ENCODE measurements at regions not wholly inside any gene's neighbourhood (a gene's known extent, or its start where the extent isn't known, plus 50 kb on each side); places are given as distances from the start of the nearest gene placed in this dataset.

GRCh38 chr5:145708169-145708568 lies 127.0 kb downstream of the PRELID2 start:
- DNase-seq: no peak

DNA sequence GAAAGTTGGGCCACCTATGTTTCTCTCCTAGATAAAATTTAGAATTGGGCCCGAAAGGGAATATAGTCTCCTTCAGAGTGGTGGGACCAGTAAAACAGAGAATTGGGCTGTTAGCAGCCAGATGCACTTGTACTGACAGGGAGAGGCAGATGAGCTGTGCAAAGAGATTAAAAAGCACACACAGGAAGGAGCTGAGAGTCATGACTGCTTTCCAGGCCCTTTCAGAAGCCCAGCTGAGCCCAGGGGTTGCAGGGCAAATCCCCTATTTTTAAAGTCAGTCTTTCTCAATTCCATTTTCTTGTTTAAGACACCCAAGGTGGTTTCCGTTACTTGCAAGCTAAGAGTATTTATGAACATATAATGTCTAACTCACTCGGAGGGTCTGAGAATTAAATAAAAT lies 130.4 kb downstream of the PRELID2 start:
- no peak for DNase-seq

- DNase-seq: no peak
Measured at GRCh38 chr5:145703856-145704255, 131.3 kb downstream of the PRELID2 start.

- DNase-seq: no peak
Measured at GRCh38 chr5:145701404-145701803, 133.7 kb downstream of the PRELID2 start.

DNA sequence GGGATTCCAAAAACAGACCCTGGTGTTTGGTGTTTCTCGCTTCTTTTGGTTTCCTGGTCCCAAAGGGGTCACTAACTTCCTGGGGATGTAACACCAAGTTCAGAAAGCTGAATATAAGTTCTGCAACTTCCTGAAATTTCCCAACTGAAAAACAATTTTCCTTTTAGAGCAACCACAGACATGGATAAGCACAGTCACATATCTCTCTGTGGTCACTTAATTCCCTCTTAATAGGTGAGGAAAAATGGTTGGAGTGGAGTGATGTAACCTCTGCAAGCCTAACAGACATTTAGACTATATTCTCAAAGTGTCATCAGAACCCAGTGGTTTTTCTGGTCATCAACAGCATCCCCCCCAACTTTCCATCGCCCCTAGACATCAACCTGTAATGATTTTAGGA lies 135.3 kb downstream of the PRELID2 start:
- DNase-seq: no peak

GRCh38 chr5:145697251-145697990 lies 137.7 kb downstream of the PRELID2 start:
- DNase-seq: peak; percentile 14

DNA sequence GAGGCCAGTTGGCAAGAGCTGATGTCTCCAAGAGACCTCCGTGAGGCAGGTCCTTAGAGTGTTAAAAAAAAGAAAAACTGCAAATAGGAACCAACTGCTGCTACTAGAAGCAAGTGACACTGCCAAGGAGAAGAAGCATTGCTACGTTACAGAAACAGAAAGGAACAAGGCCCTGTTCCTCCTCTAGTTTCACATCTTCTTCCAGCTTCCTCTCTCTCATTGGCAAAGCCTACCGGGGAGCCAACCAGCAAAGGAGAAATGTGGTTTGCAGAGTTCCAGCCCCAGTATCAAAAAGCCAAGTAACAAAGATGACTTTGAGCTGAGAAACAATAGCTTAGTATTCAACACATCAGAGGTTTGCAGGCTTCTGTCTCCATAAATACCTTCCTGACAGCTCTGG lies 145.9 kb downstream of the PRELID2 start:
- no peak for DNase-seq

- no peak for DNase-seq
Measured at GRCh38 chr5:145687943-145688342, 147.2 kb downstream of the PRELID2 start.

- no peak for DNase-seq
Measured at GRCh38 chr5:145685417-145685816, 149.7 kb downstream of the PRELID2 start.

DNA sequence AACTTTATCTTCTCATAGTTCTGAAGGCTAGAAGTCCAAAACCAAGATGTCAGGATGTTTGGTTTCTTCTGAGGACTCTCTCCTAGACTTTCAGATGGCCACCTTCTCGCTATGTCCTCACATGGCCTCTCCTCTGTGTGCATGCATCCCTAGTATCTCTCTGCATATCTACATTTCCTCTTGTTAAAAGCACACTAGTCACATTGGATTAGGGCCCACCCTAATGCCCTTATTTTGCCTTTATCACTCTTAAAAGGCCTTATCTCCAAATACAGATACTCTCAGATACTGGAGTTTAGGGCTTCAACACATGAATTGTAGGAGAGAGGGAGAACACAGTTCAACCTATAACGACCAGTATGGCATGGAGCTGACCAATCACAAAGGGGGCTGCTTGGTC lies 151.7 kb downstream of the PRELID2 start:
- no peak for DNase-seq

DNA sequence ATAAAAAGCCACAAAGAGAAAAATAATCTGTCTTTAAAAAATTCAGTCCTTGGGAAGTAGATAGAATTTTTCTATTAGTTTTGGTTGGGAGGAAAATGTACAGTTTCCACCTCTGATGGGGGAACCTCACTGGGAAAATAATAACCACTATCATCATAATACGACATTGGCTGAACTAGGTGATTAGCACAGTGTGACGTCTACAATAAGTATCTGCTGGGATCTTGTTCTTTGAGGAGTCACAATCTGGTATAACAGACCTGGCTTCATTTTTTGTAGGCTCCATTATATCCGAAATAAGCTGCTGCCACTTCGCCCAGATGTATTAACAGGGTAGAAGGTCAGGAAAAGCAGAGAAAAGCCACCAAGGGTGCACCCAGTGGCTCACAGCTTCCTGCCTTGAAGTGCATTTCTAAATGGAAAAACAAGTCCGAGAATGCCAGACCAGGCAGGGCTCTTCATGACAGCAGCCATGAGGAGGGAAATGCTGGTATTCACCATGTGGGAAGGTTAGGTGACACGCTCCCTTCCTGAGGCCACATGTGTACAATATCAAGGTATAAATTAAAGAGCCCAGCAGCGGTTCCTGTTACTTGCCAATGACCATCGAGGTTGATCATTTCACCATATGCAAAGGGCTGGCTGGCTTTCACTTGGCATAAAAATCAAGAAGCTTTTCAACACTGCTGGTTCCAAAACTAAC lies 152.8 kb downstream of the PRELID2 start:
- no peak for DNase-seq

DNA sequence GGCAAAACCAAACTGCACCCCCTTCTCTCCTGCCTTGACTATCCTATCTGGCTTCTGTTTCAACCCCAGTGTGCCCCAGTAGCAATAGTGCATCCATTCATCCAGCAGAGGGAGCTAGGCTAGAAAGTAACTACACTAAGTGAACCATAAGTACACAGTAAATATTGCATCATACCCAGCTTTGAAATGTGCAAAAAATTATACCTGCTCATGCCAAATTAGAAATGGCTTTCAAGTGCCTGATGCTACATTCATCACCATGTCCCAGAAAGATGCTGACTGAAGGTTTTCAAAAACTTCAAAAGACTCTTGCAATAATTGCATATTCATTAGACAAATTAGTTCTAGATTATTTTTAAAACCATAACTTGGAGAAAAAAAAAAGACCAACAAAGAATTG lies 153.5 kb downstream of the PRELID2 start:
- DNase-seq: peak; percentile 63

DNA sequence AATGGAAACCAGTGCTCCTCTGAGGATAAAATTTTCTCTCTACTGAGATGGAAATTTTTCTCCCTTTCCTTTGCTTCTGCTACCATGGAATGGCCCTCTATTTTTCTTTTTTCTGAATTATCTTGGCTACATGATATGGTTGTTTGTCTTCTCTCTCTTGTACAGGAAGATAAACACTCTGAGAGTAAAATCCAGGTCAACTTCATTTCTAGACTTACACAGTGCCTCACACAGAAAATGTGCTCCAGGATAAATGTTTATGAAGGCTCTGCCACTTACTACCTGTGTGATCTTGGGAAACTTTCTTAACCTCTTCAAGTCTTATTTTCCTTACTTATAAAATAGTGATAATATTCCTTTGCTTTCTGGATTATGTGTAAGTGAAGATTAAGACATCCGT lies 153.9 kb downstream of the PRELID2 start:
- DNase-seq: no peak

DNA sequence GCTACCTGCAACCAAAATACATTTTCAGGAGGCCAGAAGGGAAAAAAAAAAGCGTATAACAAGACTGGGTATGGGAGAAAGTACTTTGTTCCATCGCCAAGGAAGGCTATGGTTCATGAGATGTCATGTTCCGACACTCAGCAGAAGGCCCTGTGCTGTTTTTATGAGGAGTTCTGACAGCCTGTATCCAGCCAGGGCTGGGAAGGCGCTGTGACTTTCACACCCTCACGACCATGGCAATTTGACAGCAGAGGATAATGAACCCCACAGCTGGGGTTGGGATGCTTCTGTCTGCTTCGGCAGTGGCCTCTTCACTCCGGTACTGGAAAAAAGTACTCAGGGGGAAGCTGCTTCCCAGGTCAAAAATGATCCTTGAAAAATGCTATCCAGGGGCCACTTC lies 154.4 kb downstream of the PRELID2 start:
- DNase-seq: no peak

- DNase-seq: no peak
Measured at GRCh38 chr5:145680169-145680568, 155.0 kb downstream of the PRELID2 start.

DNA sequence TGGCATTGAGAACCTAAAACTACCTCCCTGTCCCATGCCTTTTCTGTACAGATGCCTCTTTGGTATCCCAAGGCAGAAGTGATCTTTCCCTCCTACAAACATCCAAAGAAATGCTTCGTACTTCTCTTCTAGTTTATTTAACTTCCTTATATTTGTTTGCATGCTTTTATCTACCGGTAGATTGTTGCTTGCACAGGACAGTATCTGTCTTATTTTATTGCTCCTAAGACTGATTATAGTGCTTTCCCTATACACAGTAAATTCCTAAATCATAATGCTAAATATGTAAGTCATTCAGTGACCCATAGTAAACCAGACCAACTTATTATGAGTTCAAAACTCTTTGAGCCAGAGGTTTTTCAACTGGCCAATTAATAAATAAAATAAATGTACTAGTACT lies 156.9 kb downstream of the PRELID2 start:
- no peak for DNase-seq

DNA sequence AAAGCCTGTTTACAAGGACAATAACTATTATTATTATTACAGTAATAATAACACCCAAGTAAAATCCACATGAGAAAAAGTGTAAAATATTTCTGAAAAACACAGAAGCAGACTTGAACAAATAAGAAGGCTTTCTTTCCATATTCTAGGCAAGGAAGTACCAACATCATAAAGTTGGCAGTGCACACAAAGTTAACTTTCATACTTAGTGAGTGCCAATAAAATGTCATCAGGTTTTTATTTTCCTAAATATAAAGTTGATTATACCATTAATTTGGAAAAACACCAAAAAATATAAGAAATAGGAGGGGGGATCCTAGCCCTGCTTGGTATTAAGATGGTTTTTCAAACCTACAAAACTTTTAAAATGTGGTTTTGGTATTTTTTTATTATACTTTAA lies 161.4 kb downstream of the PRELID2 start:
- no peak for DNase-seq

- no peak for DNase-seq
Measured at GRCh38 chr5:145668714-145669113, 166.4 kb downstream of the PRELID2 start.

- DNase-seq: no peak
Measured at GRCh38 chr5:145667742-145668141, 167.4 kb downstream of the PRELID2 start.

- DNase-seq: no peak
Measured at GRCh38 chr5:145666591-145666990, 168.6 kb downstream of the PRELID2 start.

GRCh38 chr5:145661737-145662485 lies 173.2 kb downstream of the PRELID2 start:
- no peak for DNase-seq

DNA sequence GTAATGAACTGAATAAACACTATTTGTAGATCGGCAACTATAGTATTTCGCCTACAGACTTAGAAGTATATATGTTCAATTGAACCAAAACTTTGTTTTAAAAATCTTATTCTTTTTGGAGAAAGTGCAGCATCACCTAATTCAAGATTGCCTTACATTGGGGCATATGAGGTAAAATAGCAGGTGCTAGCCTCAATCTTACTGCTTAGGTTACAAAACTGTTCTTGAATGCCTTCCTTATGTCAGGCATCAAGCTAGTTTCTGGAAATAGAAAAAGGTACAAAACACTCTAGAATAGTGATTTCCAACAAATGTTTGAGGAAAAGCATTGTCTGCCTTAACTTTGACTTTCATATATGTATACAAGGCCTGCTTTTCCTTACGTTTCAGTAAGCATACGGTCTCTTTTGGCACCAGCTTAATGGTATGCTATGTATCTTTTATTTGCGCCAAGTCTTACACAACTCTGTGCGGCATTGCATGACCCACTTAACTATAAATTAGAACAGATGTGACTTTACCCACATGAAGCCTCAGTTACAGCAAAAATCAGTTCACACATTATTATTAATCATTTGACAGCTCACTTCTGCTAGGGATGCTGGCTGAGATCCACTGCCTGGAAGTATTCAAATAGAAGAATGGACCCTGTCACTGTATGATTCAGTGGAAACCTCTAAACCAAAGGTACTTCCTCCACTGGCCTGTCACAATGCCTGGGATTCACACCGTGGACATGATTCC lies 174.1 kb downstream of the PRELID2 start:
- DNase-seq: no peak

GRCh38 chr5:145658435-145658834 lies 176.7 kb downstream of the PRELID2 start:
- no peak for DNase-seq

Data from amniotic stem cell (primary cell).